Small intestine (tissue), 7 donors: ENCODE measurements at regions not wholly inside any gene's neighbourhood (a gene's known extent, or its start where the extent isn't known, plus 50 kb on each side); places are given as distances from the start of the nearest gene placed in this dataset.
"Not testable (repeated sequence)": the region's sequence is repeated elsewhere in the genome, so short reads cannot be mapped to it uniquely, and the experiment has no call there.

ENCODE experiments used
- DNase-seq, 2 donors: peaks; one replicate each; pipeline versions ENCODE4 v3.0.0 to v3.0.0-alpha.2; 2013
- FAIRE-seq: peaks from 2 replicates; lab custom pipeline; 2012; peaks lifted over from hg19 to GRCh38; lab: Jason Lieb, UNC
- H3K27ac ChIP-seq, 3 donors: one replicate each; pipeline ENCODE4 v1.5.1; 2013; ENCODE audit warnings: low read length in 2 of 3, mild to moderate bottlenecking in 2 of 3, control low read depth in 1 of 3, inconsistent platforms in 1 of 3, low read depth in 1 of 3, moderate library complexity in 1 of 3
- H3K27me3 ChIP-seq, 3 donors: one replicate each; pipeline ENCODE4 v1.6.1; 2013; ENCODE audit warnings: low read length in 3 of 3, inconsistent platforms in 1 of 3; ENCODE audit not compliant: control insufficient read depth in 3 of 3, insufficient read depth in 3 of 3
- H3K36me3 ChIP-seq, 3 donors: one replicate each; pipeline ENCODE4 v1.6.1; 2013; ENCODE audit warnings: low read length in 3 of 3, inconsistent platforms in 1 of 3, low read depth in 1 of 3, mild to moderate bottlenecking in 1 of 3, moderate library complexity in 1 of 3; ENCODE audit not compliant: control insufficient read depth in 3 of 3, insufficient read depth in 2 of 3
- H3K4me1 ChIP-seq, 3 donors: one replicate each; pipeline ENCODE4 v1.6.1; 2013; ENCODE audit warnings: low read length in 2 of 3, inconsistent platforms in 1 of 3, low read depth in 1 of 3, mild to moderate bottlenecking in 1 of 3, moderate library complexity in 1 of 3; ENCODE audit not compliant: control insufficient read depth in 3 of 3, insufficient read depth in 2 of 3
- H3K4me3 ChIP-seq, 3 donors: one replicate each; pipeline ENCODE4 v1.5.1; 2013; ENCODE audit warnings: low read length in 3 of 3, control low read depth in 1 of 3, inconsistent platforms in 1 of 3, low read depth in 1 of 3, mild to moderate bottlenecking in 1 of 3, moderate library complexity in 1 of 3
- H3K9me3 ChIP-seq, 2 donors: one replicate each; pipeline ENCODE4 v1.6.1; 2013; ENCODE audit warnings: low read depth in 1 of 2, low read length in 1 of 2; ENCODE audit not compliant: control insufficient read depth in 2 of 2, insufficient read depth in 1 of 2
- WGBS, 3 donors: extraction: QIAGEN DNeasy Blood & Tissue Kit; methylation state at CpG; one replicate each; pipeline ENCODE4 v1.1.7; 2013; 5-methylcytosine and 5-hydroxymethylcytosine counted together
- donor health status: healthy with polysubstance abuse.
- donor health status: control.
- donor health status: control.
- donor health status: Bipolar disorder and iron deficiency.
- donor health status: healthy.

GRCh38 chr1:121543988-121544387 is 359.2 kb downstream of the SRGAP2C start:
- not testable (repeated sequence) for H3K27me3 ChIP-seq, DNase-seq, H3K9me3 ChIP-seq, H3K4me3 ChIP-seq, FAIRE-seq, H3K4me1 ChIP-seq, H3K36me3 ChIP-seq, H3K27ac ChIP-seq
- WGBS, 3 donors: 79 to 95% (median 80%) methylated on average over 4 of the region's 4 CpGs

GRCh38 chr1:121544500-121544899 is 359.7 kb downstream of the SRGAP2C start:
- no peaks in the 10 kb centered on the region for H3K27me3 ChIP-seq
- no peak overlapping the region for H3K4me3 ChIP-seq
- FAIRE-seq (no peak), DNase-seq (no peak)
- H3K4me1 ChIP-seq: no peaks in the 10 kb centered on the region
- no peaks in the 10 kb centered on the region for H3K36me3 ChIP-seq
- H3K9me3 ChIP-seq: no peaks in the 10 kb centered on the region
- no peak overlapping the region for H3K27ac ChIP-seq
- WGBS, 3 donors: 91 to 95% (median 91%) methylated on average over 2 of the region's 2 CpGs

- H3K4me3 ChIP-seq, H3K36me3 ChIP-seq, H3K4me1 ChIP-seq, FAIRE-seq, DNase-seq, H3K9me3 ChIP-seq, H3K27me3 ChIP-seq, H3K27ac ChIP-seq: not testable (repeated sequence)
- WGBS, 3 donors: 75 to 87% (median 84%) methylated on average over 2 to 3 of the region's 3 CpGs
These were observed 361.1 kb downstream of the SRGAP2C start for GRCh38 chr1:121545899-121546298.

DNA sequence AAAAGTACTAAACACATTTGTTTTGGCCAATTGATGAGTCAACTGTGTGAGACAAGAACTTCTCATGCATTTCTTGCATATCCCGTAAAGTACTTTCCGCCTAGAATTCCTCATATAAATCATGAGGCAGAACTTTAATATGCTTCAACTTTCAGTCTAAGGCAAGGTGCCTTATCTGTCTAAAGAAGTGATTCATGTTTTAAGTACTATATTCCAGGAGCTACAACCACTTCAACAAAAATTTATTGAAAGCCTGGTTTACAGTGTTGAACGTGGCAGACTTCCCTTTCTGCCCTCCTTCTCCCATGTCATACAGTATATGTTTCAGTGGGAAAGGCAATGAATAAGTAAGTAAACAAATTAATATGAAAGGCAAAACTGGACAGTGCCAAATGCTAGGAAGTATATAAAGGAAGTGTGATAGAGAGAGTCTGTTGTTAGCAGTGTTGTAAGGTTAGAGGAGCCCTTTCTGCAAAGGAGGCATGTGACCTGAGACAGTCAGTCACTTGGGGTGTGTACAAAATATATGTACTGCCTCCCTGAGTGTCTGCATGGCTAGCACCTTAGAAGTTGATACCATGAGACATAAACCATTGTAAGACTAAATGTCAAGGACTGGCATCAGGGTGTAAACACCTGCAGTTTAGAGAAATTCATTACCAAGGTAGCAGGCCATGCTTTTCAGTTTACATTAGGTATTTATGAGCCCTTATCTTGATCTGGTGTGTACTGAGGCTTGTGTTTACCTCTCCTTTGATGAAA is 362.2 kb downstream of the SRGAP2C start:
- no peak for FAIRE-seq
- 71 to 79% (median 73%) methylated on average over 3 of the region's 3 CpGs for WGBS, 3 donors

GRCh38 chr1:121547726-121548125 is 363.0 kb downstream of the SRGAP2C start:
- not testable (repeated sequence) for H3K4me1 ChIP-seq, H3K27ac ChIP-seq, H3K36me3 ChIP-seq, DNase-seq, H3K4me3 ChIP-seq, H3K9me3 ChIP-seq, H3K27me3 ChIP-seq, FAIRE-seq
- 96 to 97% (median 96%) methylated on average over 2 of the region's 2 CpGs for WGBS, 3 donors

More for the DNA sequence above, 362.2 kb downstream of the SRGAP2C start:
- Histone ChIP-seq H3K9me3 (no peaks in the 10 kb centered on the region), H3K27ac (no peak overlapping the region), H3K4me3 (no peak overlapping the region), H3K27me3 (no peaks in the 10 kb centered on the region), H3K36me3 (no peaks in the 10 kb centered on the region), H3K4me1 (no peaks in the 10 kb centered on the region)
- peak in 1 of 2 donors; percentile 9 for DNase-seq

- not testable (repeated sequence) for H3K27me3 ChIP-seq, H3K27ac ChIP-seq, FAIRE-seq, H3K4me1 ChIP-seq, H3K36me3 ChIP-seq, DNase-seq, H3K4me3 ChIP-seq, H3K9me3 ChIP-seq
- 89 to 96% (median 94%) methylated on average over 3 of the region's 3 CpGs for WGBS, 3 donors
These were observed 366.0 kb downstream of the SRGAP2C start for GRCh38 chr1:121550817-121551216.

DNA sequence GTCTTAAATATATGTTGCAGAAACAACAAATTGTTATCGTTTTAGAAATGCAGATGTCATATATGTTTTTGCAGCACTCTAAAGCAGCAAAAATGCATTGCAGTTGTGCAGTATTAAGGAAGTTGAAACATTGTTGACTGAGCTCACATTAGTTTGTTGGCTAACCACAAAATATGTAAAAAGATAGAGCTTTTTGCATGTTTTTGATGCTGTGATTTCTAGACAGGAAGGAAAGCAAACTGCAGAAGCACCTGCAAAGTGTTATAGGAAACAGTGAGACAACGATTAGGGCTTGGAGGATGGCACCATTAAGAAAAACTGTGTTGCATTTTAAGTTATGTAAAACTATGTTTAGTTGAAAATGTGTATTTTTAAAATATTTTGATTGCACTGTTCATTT is 366.7 kb downstream of the SRGAP2C start:
- 61 to 84% (median 64%) methylated on average over 2 of the region's 2 CpGs for WGBS, 3 donors
- H3K9me3 ChIP-seq, H3K4me1 ChIP-seq, H3K4me3 ChIP-seq, H3K27ac ChIP-seq, H3K36me3 ChIP-seq, H3K27me3 ChIP-seq: not testable (repeated sequence)
- FAIRE-seq (peak; percentile 5), DNase-seq (peak in 1 of 2 donors; percentile 15)

DNA sequence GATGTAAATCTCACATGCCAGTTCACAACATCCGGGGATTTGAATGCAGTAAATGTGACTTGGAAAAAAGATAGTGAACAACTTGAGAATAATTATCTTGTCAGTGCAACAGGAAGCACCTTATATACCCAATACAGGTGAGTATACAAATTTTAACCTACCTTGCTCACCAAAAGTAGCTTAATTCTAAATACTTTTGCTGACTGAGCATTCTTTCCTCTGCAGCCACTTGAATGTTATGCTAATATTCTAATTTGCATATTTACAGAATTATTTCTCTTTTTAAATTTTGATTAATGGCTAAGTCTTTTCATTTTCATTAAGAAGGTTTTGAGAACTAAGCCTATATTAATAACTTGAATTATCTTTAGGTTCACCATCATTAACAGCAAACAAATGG is 371.8 kb downstream of the SRGAP2C start:
- 79 to 100% (median 82%) methylated on average over 1 of the region's 1 CpG for WGBS, 3 donors
- peak; percentile 55 for FAIRE-seq

DNA sequence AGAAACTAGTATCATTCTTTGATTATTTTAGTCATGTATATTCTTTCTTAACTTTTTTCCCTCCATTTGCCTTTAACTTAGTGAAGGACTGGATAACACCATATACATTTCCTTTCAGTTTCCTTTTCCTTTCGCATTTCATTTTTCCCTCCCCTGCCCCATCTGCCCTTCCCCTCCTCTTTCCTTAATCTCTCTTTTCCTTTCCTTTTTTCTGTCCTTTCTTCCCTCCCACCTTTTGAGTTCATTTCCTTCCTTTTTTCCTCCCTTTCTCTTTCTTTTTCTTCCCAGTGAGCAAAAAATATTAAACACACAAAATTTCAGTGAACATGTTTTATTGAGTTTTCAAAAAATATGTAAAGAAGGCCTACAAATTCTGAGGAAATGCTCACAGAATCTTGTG is 373.3 kb downstream of the SRGAP2C start:
- not testable (repeated sequence) for H3K27me3 ChIP-seq, H3K27ac ChIP-seq, FAIRE-seq, DNase-seq, H3K36me3 ChIP-seq, H3K4me3 ChIP-seq, H3K4me1 ChIP-seq, H3K9me3 ChIP-seq
- 77 to 84% (median 83%) methylated on average over 1 of the region's 1 CpG for WGBS, 3 donors

More for the DNA sequence above, 371.8 kb downstream of the SRGAP2C start:
- H3K4me1 ChIP-seq, H3K9me3 ChIP-seq, H3K36me3 ChIP-seq, H3K27ac ChIP-seq, H3K27me3 ChIP-seq, H3K4me3 ChIP-seq, DNase-seq: not testable (repeated sequence)
